Testis (tissue), 2 donors: ENCODE measurements at regions not wholly inside any gene's neighbourhood (a gene's known extent, or its start where the extent isn't known, plus 50 kb on each side); places are given as distances from the start of the nearest gene placed in this dataset.

Experiments used
- CTCF ChIP-seq, 3 experiments: fragments of 450-650 bp in 2 of 3; fragments of 200-600 bp in 1 of 3; sonication (generic) in 1 of 3; IDR thresholded peaks; one replicate each; pipeline ENCODE4 v1.5.1; 2016 to 2019; ENCODE audit warnings: antibody characterized with exemption in 3 of 3, mild to moderate bottlenecking in 2 of 3, moderate library complexity in 1 of 3
- POLR2A ChIP-seq: fragments of 450-650 bp; IDR thresholded peaks from one replicate; pipeline ENCODE4 v1.6.1; 2017; ENCODE audit warnings: antibody characterized with exemption, mild to moderate bottlenecking, moderate library complexity

DNA sequence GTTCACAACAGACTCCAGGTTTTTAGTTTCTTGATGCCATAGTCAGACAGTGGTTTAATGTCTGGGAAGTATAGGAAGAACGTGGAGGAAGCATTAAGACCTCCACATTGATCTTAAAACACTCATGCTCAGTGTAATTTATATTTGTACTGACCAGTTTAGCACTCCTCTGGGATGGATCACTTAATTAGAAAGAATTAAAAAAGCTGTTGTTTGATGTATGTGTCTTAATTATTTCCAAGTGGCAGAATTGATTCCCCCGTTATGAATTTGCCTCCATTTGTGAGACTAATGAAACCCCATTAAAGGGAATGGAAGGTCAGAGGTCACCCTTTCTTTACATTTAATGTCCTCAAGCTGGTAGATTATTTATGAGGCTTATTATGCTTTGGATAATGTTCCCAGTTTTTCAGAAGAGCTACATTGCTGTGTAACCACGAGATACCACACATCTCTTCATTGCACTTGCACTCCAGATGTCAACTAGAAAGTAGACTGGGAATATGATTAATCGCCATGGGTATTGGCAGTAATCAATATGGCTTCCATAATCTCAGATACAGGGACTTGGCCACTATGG is 270.0 kb upstream of the JAG1 start:
- TF ChIP-seq CTCF (IDR thresholded peaks at IDR 0.05) = no peak
- TF ChIP-seq POLR2A = no peak
